Inferior parietal cortex (tissue), 1 donor: ENCODE measurements at regions not wholly inside any gene's neighbourhood (a gene's known extent, or its start where the extent isn't known, plus 50 kb on each side); places are given as distances from the start of the nearest gene placed in this dataset.

Source experiments
- DNase-seq: peaks from one replicate; pipeline ENCODE4 v3.0.0-alpha.2; 2016; ENCODE audit errors: extremely low spot score

DNA sequence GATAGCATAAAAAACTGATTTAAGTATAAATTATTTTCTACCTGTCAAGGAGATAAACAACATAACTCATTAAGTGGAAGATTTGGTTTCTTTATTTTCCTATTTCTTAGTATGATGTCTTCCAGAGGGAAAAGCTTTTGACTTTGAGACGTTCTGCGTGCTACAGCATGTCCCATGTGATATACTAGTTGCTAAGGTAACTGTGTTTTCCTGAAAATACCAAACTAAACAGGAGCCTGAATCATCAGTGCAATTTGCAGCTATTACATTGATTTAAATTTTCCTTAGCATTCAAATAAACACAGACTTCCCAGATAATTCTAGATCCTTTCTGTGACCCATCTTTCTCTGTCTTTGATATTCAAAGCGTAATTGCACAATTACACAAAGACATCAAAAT lies 117.7 kb upstream of the P2RY1 start:
- DNase-seq, result no peak

- no peak for DNase-seq
Observed at GRCh38 chr3:152718810-152719209, 116.1 kb upstream of the P2RY1 start.

GRCh38 chr3:152719264-152719663 lies 115.7 kb upstream of the P2RY1 start:
- no peak for DNase-seq

- no peak for DNase-seq
Observed at GRCh38 chr3:152720951-152721718, 113.8 kb upstream of the P2RY1 start.

DNA sequence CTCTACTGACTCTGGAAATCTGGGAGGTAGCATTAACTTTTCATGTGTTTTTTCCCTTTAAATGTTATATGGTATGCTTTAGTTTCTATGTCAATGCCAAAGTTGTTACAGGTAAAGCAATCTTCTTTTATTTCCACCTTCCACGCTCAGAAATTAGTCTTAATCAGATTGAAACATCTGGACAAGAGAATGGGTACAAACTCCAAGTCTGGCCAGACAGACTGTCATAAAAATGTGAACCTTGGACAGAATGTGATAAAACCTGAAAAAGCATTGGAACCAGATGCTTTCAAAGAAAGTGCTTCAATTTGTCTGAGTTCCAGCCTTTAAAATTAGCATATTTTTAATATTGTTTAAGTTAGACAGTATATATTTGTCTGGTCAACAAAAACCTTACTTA lies 110.7 kb upstream of the P2RY1 start:
- no peak for DNase-seq

DNA sequence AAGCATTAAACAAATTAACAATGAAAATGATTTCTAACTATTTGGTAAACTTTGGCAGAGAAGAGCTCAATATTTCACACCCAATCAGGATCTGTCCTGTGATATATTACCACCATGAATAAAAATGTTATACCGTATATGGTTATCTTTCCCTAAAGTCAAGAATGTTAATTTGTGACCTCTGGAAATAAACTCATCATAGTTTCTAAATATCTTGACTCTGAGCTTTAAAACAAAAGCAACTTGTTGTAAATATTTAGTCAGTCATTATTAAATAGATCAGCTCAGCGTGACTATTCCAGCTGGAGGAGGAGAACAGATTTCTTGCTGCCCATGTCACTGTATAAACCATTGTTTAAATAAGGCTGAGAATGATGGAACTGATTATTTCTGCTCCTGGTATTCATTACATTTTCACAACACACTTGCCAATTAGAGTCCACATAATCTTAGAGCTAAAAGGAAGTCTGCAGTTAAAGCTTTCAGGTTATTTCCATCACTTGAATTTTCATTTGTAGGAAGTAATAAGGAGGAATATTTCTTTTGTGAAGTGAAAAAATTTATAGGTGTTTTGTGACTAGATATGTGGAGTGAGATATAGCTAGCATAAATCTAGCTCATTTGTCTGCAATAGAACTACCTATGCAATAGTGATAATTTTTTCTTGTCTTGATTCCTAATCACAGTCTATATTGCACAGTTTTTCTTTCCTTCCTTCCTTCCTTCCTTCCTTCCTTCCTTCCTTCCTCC lies 106.5 kb upstream of the P2RY1 start:
- no peak for DNase-seq

- no peak for DNase-seq
Observed at GRCh38 chr3:152729906-152730305, 105.0 kb upstream of the P2RY1 start.

GRCh38 chr3:152731511-152731910 lies 103.4 kb upstream of the P2RY1 start:
- DNase-seq, result no peak

DNA sequence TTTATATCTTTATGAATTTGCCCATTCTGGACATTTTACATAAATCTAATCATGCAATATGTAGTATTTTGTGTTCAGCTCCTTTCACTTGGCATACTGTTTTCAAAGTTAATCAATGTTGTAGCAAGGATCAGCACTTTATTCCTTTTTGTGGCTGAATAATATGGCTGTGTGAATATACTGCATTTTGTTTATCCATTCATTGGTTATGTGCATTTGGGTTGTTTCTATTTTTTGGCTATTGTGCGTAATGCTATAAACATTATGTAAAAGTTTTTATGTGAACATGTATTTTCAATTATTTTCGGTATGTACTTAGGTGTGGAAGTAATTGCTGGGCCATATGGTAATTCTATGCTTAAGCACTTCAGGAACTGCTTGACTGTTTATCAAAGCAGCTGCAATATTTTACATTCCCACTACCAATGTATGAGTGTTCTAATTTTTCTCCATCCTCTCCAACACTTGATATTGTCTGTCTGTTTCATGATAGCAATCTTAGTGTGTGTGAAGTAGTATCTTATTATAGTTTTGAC lies 101.3 kb upstream of the P2RY1 start:
- DNase-seq, result no peak

DNA sequence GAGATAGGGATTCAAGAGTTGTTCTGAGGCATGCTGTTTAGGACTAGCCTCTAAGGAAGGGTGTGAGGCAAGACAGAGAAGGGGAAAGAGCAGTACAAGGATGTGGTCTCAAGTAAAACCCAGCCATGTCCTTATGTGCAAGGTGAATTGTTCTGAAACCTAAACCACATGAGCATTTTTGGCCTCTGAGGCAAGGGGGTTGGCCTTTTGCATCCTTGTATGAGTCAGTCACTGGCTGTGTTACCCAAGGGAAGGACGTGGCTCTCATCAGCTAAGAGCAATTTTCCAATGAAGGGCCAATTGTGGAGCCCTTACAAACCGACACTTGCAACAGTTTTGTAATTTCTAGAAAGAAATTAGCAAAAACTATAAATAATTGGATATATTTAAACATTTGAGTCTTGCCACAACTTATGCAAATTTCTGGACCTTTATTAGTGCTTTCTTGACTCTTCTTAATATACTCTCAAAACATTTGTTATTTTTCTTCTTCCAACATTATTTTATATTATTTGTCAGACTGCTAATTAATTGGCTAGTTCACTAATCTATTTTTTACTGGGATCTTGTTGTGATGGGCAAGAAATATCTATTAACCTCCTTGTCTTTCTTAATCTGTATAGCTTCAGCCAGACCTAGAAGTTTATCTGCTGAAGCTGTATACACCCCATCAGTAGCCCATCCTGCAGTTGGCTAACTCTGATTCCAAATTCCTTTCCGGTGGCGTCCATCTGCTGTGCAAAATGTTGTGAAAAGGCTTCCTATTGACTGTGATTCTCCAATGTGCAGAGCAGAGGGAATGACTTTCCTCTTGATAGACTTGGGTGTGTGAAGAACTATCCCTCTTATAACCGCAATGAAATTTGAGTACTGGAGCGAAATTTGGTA lies 97.7 kb upstream of the P2RY1 start:
- DNase-seq, result no peak

DNA sequence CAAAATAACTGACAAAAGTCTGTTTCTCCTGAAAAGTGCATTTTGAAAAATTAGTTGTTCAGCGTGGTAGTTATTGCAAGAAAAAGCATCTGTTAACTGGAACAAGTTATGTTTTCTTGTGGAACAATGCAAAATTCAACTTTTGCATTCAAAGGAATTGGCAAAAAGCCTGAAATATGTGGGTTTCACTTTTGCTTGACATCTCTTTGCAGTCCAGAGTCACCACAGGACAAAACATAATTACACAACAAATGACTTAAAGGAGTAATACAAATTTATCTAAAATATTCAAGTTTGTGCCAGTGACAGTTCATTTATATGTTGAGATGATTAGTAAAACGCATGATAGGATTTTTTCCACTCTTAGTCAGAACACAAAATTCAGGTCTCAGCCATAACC lies 96.3 kb upstream of the P2RY1 start:
- no peak for DNase-seq

DNA sequence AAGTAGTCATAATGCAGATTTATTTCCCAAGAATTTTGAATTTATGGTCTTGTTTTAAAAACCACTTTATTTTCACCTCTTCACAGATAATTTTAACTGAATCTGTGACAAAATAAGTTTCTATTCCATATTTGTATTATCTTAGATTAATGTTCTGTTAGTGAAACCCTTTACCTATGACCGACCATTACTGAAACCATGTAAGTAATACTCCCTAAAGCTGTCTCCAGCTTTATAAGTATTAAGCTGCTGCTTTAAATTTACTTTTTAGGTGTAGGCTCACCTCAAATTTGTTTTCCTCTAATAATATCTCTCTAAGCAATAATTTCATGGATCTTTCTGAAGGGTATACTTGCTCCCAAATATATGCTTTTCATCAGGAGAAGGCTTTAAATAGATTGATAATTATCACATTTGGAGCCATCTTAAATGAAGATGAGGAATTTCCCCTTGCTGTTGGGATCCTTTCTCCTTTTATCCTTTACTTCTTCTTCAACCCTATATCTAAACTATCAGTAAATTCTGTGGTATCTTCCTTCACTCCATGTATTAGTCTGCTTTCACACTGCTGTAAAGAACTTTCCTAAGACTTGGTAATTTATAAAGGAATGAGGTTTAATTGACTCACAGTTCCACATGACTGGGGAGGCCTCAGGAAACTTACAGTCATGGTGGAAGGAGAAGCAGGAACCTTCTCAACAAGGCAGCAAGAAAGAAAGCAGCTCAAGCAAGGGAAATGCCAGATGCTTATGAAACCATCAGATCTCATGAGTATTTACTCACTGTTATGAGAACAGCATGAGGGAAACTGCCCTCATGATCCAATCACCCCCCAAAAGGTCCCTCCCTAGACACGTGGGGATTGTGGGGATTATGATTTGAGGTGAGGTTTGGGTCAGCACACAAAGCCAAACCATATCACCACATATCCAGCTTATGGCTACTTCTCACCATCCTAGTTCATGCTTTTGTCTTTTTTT lies 92.3 kb upstream of the P2RY1 start:
- DNase-seq, result no peak

DNA sequence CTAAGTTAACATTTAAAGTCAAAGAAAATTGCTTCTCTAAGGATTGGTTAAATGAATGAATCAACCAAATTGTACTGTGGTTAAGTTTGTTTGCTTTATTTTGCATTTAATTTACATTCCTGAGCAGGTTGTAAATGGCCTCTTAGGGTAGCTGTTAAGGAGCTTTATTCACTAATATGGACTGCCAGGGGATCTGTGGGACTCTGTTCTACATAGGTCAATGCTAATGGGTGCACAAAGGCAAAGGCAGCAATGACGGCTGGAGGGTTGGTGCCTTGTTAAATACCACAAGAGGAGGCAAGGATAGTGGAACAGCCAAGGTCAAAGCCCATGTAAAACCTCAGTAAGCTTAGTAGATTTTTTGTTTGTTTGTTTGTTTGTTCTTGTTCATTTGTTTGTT lies 89.3 kb upstream of the P2RY1 start:
- no peak for DNase-seq

DNA sequence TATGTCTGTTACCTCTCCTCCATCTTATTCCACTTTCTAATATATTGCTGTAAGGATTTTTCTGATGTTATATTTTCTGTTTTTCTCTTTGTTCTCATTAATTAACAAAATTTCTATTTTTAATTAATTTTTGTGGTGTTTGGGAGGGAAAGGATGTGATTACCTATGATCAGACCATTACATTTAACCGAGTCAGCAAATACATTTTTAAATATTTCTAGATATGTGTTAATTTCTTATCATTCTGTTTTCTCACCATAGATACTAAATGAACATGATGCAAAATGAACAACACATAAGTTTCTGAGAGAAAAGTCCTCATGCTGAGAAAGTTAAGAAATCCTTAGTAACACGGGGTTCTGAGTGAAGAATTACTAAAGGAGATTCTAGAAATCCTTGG lies 80.6 kb upstream of the P2RY1 start:
- DNase-seq, result no peak

GRCh38 chr3:152756807-152757206 lies 78.1 kb upstream of the P2RY1 start:
- no peak for DNase-seq

GRCh38 chr3:152760024-152760563 lies 74.8 kb upstream of the P2RY1 start:
- DNase-seq, result no peak

GRCh38 chr3:152760591-152760990 lies 74.3 kb upstream of the P2RY1 start:
- DNase-seq, result no peak

DNA sequence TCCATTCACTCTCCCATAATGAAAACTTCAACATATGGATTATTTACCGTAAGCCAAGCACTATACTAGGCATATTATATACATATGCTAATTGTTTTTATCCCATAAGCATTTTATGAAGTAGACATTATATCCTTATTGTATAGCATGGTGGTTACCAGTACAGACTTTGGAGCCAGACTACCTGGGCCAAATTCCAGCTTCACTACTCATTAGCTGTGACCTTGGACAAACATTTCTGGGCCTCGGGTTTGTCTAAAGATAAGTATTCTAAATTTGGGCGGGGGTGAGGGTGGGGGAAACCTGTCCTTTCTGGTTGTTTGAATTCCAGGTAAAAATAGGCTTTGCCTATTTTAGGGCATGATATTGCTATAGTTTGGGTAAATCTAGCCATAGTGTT lies 66.5 kb upstream of the P2RY1 start:
- no peak for DNase-seq

- no peak for DNase-seq
Observed at GRCh38 chr3:152769523-152769922, 65.4 kb upstream of the P2RY1 start.

DNA sequence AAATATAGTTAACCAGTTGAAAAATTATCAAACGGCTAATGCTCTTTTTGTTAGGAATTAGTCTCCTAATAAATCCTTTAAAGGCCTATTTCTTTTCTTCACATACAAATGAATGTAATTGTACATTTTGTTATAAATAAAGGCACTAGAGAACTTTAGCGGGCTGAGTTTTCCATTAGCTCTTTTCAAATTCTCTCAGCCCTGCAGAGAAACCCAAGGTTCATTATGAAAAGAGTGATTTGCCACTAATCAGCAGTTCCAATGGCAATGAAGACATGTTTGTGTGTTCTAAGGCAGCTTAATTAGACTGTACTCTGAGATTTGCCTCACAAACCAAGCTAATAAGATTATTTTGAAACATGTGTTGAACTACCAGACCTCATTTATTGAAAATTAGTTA lies 64.6 kb upstream of the P2RY1 start:
- no peak for DNase-seq

DNA sequence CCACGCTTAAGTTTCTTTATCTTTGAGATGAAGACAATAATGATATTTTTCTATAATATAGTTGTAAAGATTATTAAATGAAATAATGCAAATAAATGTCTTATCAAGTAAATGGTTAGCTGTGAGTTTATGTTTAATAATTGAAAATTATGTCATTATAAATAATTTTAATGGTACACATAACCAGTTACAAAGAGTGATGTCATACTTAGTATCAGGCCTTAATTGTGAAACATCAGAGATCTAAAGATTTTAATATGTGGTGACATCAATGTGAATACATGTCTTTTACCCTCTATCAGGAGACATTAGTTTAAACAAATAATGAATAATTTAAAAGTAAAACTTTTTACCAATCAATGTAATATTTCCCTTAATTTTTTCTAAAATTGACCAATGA lies 63.8 kb upstream of the P2RY1 start:
- no peak for DNase-seq
